ENCODE measurements at regions not wholly inside any gene's neighbourhood (a gene's known extent, or its start where the extent isn't known, plus 50 kb on each side); places are given as distances from the start of the nearest gene placed in this dataset.
A peak's percentile ranks its signal among the peaks of the same experiment; 100 is the strongest.

- TF ChIP-seq ZBTB7A (IDR thresholded peaks at IDR 0.05; ENCODE audit: low read depth) = no peak
- TF ChIP-seq RAD21 (IDR thresholded peaks at IDR 0.05; ENCODE audit: low read depth) = peak; percentile 58
Observed at GRCh38 chr14:46250113-46250703, 401.4 kb downstream of the RPL10L start.

DNA sequence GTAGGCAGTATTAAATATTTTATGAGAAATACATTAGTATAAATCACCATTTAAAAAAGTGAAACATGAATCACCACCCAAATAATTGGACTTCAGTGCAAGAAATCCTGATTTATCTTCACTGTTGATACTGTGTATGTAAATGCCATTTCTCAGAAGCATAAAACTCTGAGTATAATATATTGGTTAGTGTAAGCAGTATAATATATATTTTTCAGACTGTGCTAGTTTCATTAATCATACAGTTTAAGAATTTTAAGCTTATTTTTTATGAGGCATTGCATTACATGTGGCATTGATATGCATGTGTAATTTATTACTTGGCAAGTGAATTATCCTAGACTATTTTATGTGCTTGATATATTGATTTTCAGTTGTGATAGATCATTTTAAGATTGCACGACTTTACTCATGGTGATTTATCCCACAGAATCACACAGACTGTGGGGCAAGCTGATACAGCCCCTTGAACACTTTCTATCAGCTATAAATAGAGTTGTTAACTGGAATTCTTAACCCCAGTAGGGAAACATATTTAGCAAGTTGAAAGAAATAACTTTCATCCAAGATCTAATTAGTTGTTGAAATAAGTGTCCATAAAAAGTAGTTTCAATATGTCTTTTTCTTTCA is 403.5 kb downstream of the RPL10L start:
- TF ChIP-seq, protein P1, sequence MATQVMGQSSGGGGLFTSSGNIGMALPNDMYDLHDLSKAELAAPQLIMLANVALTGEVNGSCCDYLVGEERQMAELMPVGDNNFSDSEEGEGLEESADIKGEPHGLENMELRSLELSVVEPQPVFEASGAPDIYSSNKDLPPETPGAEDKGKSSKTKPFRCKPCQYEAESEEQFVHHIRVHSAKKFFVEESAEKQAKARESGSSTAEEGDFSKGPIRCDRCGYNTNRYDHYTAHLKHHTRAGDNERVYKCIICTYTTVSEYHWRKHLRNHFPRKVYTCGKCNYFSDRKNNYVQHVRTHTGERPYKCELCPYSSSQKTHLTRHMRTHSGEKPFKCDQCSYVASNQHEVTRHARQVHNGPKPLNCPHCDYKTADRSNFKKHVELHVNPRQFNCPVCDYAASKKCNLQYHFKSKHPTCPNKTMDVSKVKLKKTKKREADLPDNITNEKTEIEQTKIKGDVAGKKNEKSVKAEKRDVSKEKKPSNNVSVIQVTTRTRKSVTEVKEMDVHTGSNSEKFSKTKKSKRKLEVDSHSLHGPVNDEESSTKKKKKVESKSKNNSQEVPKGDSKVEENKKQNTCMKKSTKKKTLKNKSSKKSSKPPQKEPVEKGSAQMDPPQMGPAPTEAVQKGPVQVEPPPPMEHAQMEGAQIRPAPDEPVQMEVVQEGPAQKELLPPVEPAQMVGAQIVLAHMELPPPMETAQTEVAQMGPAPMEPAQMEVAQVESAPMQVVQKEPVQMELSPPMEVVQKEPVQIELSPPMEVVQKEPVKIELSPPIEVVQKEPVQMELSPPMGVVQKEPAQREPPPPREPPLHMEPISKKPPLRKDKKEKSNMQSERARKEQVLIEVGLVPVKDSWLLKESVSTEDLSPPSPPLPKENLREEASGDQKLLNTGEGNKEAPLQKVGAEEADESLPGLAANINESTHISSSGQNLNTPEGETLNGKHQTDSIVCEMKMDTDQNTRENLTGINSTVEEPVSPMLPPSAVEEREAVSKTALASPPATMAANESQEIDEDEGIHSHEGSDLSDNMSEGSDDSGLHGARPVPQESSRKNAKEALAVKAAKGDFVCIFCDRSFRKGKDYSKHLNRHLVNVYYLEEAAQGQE (IDR thresholded peaks at IDR 0.05; ENCODE audit: low read depth) = no peak
- TF ChIP-seq MAX (IDR thresholded peaks at IDR 0.05) (no peak), ZBTB7A (IDR thresholded peaks at IDR 0.05; ENCODE audit: low read depth) (no peak), YY1 (IDR thresholded peaks at IDR 0.05; ENCODE audit: low read depth) (no peak), EP300 (IDR thresholded peaks at IDR 0.05; ENCODE audit: borderline replicate concordance) (no peak), TEAD4 (IDR thresholded peaks at IDR 0.05) (no peak), CEBPB (IDR thresholded peaks at IDR 0.05) (no peak), USF1 (IDR thresholded peaks at IDR 0.05) (no peak), RAD21 (IDR thresholded peaks at IDR 0.05; ENCODE audit: low read depth) (no peak), NFIC (IDR thresholded peaks at IDR 0.05) (no peak), CREB1 (IDR thresholded peaks at IDR 0.05; ENCODE audit: low read depth) (no peak), FOXM1 (IDR thresholded peaks at IDR 0.05; ENCODE audit: borderline replicate concordance, low read depth) (no peak), TCF12 (IDR thresholded peaks at IDR 0.05; ENCODE audit: low read depth) (no peak)

- TF ChIP-seq TCF12 (IDR thresholded peaks at IDR 0.05; ENCODE audit: low read depth) (no peak), ZBTB7A (IDR thresholded peaks at IDR 0.05; ENCODE audit: low read depth) (no peak), TAF1 (IDR thresholded peaks at IDR 0.05; ENCODE audit: low read depth) (no peak), CREB1 (IDR thresholded peaks at IDR 0.05; ENCODE audit: low read depth) (no peak), CEBPB (IDR thresholded peaks at IDR 0.05) (no peak), MAX (IDR thresholded peaks at IDR 0.05) (no peak), FOXM1 (IDR thresholded peaks at IDR 0.05; ENCODE audit: borderline replicate concordance, low read depth) (no peak)
- TF ChIP-seq, protein P1 (IDR thresholded peaks at IDR 0.05; ENCODE audit: low read depth) = no peak
Observed at GRCh38 chr14:46245276-46245675, 406.3 kb downstream of the RPL10L start.

DNA sequence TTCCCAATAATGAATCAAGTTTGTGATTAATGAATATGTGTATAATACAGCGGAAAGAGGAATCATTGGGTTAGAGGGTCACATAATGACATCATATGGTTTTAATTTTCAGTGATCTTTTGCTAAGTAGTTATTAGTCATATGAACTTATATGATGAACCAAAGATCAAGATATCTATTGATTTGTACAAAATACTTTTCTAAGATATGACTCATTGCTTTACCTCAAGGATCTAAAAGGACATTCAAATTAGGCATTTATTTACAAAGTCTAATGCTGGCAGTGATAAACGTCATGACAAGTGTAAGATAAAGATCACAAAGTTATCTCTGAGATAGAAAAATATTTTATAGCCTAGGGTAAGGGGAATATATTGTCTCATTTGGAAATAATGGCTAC is 417.8 kb downstream of the RPL10L start:
- TF ChIP-seq NFIC (IDR thresholded peaks at IDR 0.05) = no peak

GRCh38 chr14:46230540-46230939 is 421.0 kb downstream of the RPL10L start:
- TF ChIP-seq YY1 (IDR thresholded peaks at IDR 0.05; ENCODE audit: low read depth) (no peak), EGR1 (IDR thresholded peaks at IDR 0.05) (no peak), NFIC (IDR thresholded peaks at IDR 0.05) (no peak), ZBTB7A (IDR thresholded peaks at IDR 0.05; ENCODE audit: low read depth) (no peak), USF1 (IDR thresholded peaks at IDR 0.05) (no peak), TAF1 (IDR thresholded peaks at IDR 0.05; ENCODE audit: low read depth) (no peak), CREB1 (IDR thresholded peaks at IDR 0.05; ENCODE audit: low read depth) (no peak), FOXM1 (IDR thresholded peaks at IDR 0.05; ENCODE audit: borderline replicate concordance, low read depth) (no peak), TCF12 (IDR thresholded peaks at IDR 0.05; ENCODE audit: low read depth) (no peak), TEAD4 (IDR thresholded peaks at IDR 0.05) (no peak), CEBPB (IDR thresholded peaks at IDR 0.05) (no peak), EP300 (IDR thresholded peaks at IDR 0.05; ENCODE audit: borderline replicate concordance) (no peak), RAD21 (IDR thresholded peaks at IDR 0.05; ENCODE audit: low read depth) (no peak), MAX (IDR thresholded peaks at IDR 0.05) (no peak)
- TF ChIP-seq, protein P1 (IDR thresholded peaks at IDR 0.05; ENCODE audit: low read depth) = no peak
